SK-N-SH (cell line): ENCODE measurements at regions not wholly inside any gene's neighbourhood (a gene's known extent, or its start where the extent isn't known, plus 50 kb on each side); places are given as distances from the start of the nearest gene placed in this dataset.
A peak's percentile ranks its signal among the peaks of the same experiment; 100 is the strongest.
"Not testable (repeated sequence)": the region's sequence is repeated elsewhere in the genome, so short reads cannot be mapped to it uniquely, and the experiment has no call there.

ENCODE experiments used
- CTCF ChIA-PET: fragments of 300-600, 350-600 bp; formaldehyde crosslinking; extraction: SDS; loops from one replicate; lab custom pipeline; 2021; lab: Yijun Ruan, JAX
- POLR2A ChIA-PET: fragments of 350-600 bp; sonication (Branson Sonifier 250); formaldehyde crosslinking; extraction: SDS; loops from one replicate; lab custom pipeline; 2020; ENCODE audit warnings: antibody characterized with exemption, inconsistent platforms; lab: Yijun Ruan, JAX
- DNase-seq: peaks from one replicate; pipeline ENCODE4 v3.0.0; 2012
- H2AFZ ChIP-seq: fragments of 200-600 bp; sonication (generic); 2 replicates; pipeline ENCODE4 v1.8.1; 2016; ENCODE audit warnings: antibody characterized with exemption, mild to moderate bottlenecking, low read depth
- H3F3A ChIP-seq: fragments of 200-600 bp; sonication (generic); replicated peaks from 2 replicates; pipeline ENCODE3; 2016; ENCODE audit warnings: antibody characterized with exemption, mild to moderate bottlenecking; ENCODE audit not compliant: insufficient read depth
- H3K27ac ChIP-seq, 2 experiments: fragments of 200-500 bp in 1 of 2; fragments of 200-600 bp in 1 of 2; sonication (Bioruptor generic) in 1 of 2; sonication (generic), shearing (Covaris generic) in 1 of 2; 2 replicates each; pipeline versions ENCODE4 v1.5.1 to v1.6.1; 2014 to 2016; ENCODE audit warnings: low read depth in 2 of 2, inconsistent platforms in 1 of 2, low read length in 1 of 2, mild to moderate bottlenecking in 1 of 2, mixed read lengths in 1 of 2
- H3K27me3 ChIP-seq: fragments of 200-600 bp; sonication (generic), shearing (Covaris generic); 2 replicates; pipeline ENCODE4 v1.6.1; 2016; ENCODE audit warnings: mixed run types; ENCODE audit not compliant: insufficient read depth
- H3K36me3 ChIP-seq, 2 experiments: fragments of 200-500 bp in 1 of 2; fragments of 200-600 bp in 1 of 2; sonication (Bioruptor generic) in 1 of 2; sonication (generic) in 1 of 2; replicated peaks in 1 of 2; 2 replicates each; pipeline versions ENCODE3 to v1.5.1; 2014 to 2016; ENCODE audit warnings: low read length in 1 of 2, mild to moderate bottlenecking in 1 of 2; ENCODE audit not compliant: insufficient read depth in 2 of 2, control insufficient read depth in 1 of 2
- H3K4me1 ChIP-seq, 2 experiments: fragments of 200-500 bp in 1 of 2; fragments of 200-600 bp in 1 of 2; sonication (Bioruptor generic) in 1 of 2; sonication (generic), shearing (Covaris generic) in 1 of 2; 2 replicates each; pipeline versions ENCODE4 v1.5.1 to v1.6.1; 2014 to 2016; ENCODE audit warnings: low read depth in 1 of 2, low read length in 1 of 2, mixed run types in 1 of 2; ENCODE audit not compliant: insufficient read depth in 2 of 2, control insufficient read depth in 1 of 2
- H3K4me2 ChIP-seq: fragments of 200-600 bp; sonication (generic), shearing (Covaris generic); 2 replicates; pipeline ENCODE4 v1.6.1; 2017; ENCODE audit warnings: mixed run types
- H3K4me3 ChIP-seq, 2 experiments: fragments of 200-500 bp in 1 of 2; fragments of 200-600 bp in 1 of 2; sonication (Bioruptor generic) in 1 of 2; sonication (generic), shearing (Covaris generic) in 1 of 2; 2 replicates each; pipeline versions ENCODE4 v1.5.1 to v1.8.1; 2014 to 2016; ENCODE audit warnings: low read depth in 2 of 2, inconsistent platforms in 1 of 2, low read length in 1 of 2, mild to moderate bottlenecking in 1 of 2, mixed read lengths in 1 of 2, moderate library complexity in 1 of 2
- H3K79me2 ChIP-seq: fragments of 200-600 bp; sonication (generic); 2 replicates; pipeline ENCODE4 v1.8.1; 2017; ENCODE audit warnings: mild to moderate bottlenecking; ENCODE audit not compliant: insufficient read depth
- H3K9ac ChIP-seq: fragments of 200-600 bp; sonication (generic); 2 replicates; pipeline ENCODE4 v1.6.1; 2017; ENCODE audit warnings: mixed run types
- H3K9me2 ChIP-seq: fragments of 200-600 bp; sonication (generic); 2 replicates; pipeline ENCODE4 v1.6.1; 2017; ENCODE audit warnings: mixed run types
- H3K9me3 ChIP-seq: fragments of 200-600 bp; sonication (generic); 2 replicates; pipeline ENCODE4 v1.6.1; 2017; ENCODE audit warnings: mixed run types, mild to moderate bottlenecking, moderate library complexity
- H4K20me1 ChIP-seq: fragments of 200-600 bp; sonication (generic); 2 replicates; pipeline ENCODE4 v1.6.1; 2017; ENCODE audit warnings: mild to moderate bottlenecking, mixed run types; ENCODE audit not compliant: insufficient read depth
- CHD2 ChIP-seq: fragments of 150-350 bp; IDR thresholded peaks from 2 replicates; pipeline ENCODE4 v1.6.1; 2018; ENCODE audit warnings: low read length; ENCODE audit not compliant: partially characterized antibody
- FOXJ3 ChIP-seq: sonication (generic); formaldehyde crosslinking; IDR thresholded peaks from 2 replicates; pipeline ENCODE4 v1.5.1; 2020; ENCODE audit warnings: mild to moderate bottlenecking, missing genetic modification reagents
- GATA2 ChIP-seq: sonication (generic); formaldehyde crosslinking; IDR thresholded peaks from 2 replicates; pipeline ENCODE4 v1.5.0; 2020; ENCODE audit warnings: mild to moderate bottlenecking, missing genetic modification reagents
- MXI1 ChIP-seq: IDR thresholded peaks from 2 replicates; pipeline ENCODE4 v1.6.1; 2012; ENCODE audit warnings: mild to moderate bottlenecking, low read depth, low read length, improper control_type of control experiment
- NRF1 ChIP-seq: IDR thresholded peaks from 2 replicates; pipeline ENCODE4 v1.6.1; 2012; ENCODE audit warnings: low read depth, mild to moderate bottlenecking, low read length
- PBX3 ChIP-seq: IDR thresholded peaks from 2 replicates; pipeline ENCODE4; 2012
- POLR2AphosphoS5 ChIP-seq: IDR thresholded peaks from 2 replicates; pipeline ENCODE4 v1.6.1; 2012; ENCODE audit warnings: low read depth, low read length
- RAD21 ChIP-seq: IDR thresholded peaks from 2 replicates; pipeline ENCODE4 v1.6.1; 2012; ENCODE audit warnings: mild to moderate bottlenecking, low read length
- RCOR1 ChIP-seq: fragments of 150-350 bp; IDR thresholded peaks from 2 replicates; pipeline ENCODE4 v1.6.1; 2017; ENCODE audit warnings: antibody characterized with exemption, low read length
- REST ChIP-seq: IDR thresholded peaks from 2 replicates; pipeline ENCODE4 v1.6.1; 2012; ENCODE audit warnings: mild to moderate bottlenecking, low read depth, low read length, moderate library complexity
- SMC3 ChIP-seq: IDR thresholded peaks from 2 replicates; pipeline ENCODE4 v1.6.1; 2012; ENCODE audit warnings: low read depth, low read length, improper control_type of control experiment
- WGBS: methylation state at CpG from one replicate; pipeline ENCODE4 v1.1.6; 2017; ENCODE audit warnings: low lambda C conversion rate; 5-methylcytosine and 5-hydroxymethylcytosine counted together
- TF ChIP-seq, protein P1 (sequence below): IDR thresholded peaks from 2 replicates; pipeline ENCODE4 v1.4.0; 2012; ENCODE audit warnings: low read depth

DNA sequence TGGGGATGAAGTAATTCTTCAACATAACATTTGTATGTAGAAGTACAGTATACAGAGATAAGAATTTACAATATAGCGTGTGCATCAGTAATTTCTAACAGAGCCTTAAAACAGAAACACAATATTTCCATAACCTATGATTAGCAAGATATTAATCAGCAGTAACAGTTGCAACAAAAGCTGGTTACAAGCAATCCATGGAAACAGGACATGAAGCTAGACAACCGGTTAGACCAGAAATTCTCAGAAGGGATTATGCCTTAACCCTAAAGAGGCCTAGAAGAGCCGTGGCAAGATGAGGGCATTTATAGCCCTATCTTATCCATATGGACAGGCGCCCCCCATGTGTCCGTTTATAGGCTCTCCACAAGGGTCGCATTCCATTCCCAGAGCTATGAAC is 392.5 kb downstream of the PRELID2 start:
- H3F3A ChIP-seq, H3K9me3 ChIP-seq, H3K27me3 ChIP-seq, CTCF ChIA-PET, H3K4me2 ChIP-seq, H2AFZ ChIP-seq, H3K4me3 ChIP-seq, H3K9ac ChIP-seq, H3K27ac ChIP-seq, POLR2A ChIA-PET, H3K9me2 ChIP-seq, H4K20me1 ChIP-seq, H3K4me1 ChIP-seq, DNase-seq, H3K79me2 ChIP-seq, H3K36me3 ChIP-seq: not testable (repeated sequence)
- WGBS: 89% methylated on average over 6 of the region's 6 CpGs

- ChIA-PET POLR2A (no interaction called here), CTCF (no interaction called here)
- H3K9ac ChIP-seq: no peak overlapping the region
- no peak overlapping the region for H3K27ac ChIP-seq
- DNase-seq: no peak
- no peaks in the 10 kb centered on the region for H3K9me2 ChIP-seq
- H3K4me1 ChIP-seq: no peaks in the 10 kb centered on the region; a peak in 1 of 4 replicates
- H3K4me2 ChIP-seq: no peak overlapping the region
- no peaks in the 10 kb centered on the region for H4K20me1 ChIP-seq
- no peaks in the 10 kb centered on the region for H3F3A ChIP-seq
- no peak overlapping the region for H2AFZ ChIP-seq
- no peaks in the 10 kb centered on the region for H3K9me3 ChIP-seq
- H3K79me2 ChIP-seq: no peaks in the 10 kb centered on the region
- TF ChIP-seq, protein P1, sequence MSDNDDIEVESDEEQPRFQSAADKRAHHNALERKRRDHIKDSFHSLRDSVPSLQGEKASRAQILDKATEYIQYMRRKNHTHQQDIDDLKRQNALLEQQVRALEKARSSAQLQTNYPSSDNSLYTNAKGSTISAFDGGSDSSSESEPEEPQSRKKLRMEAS: no peak
- TF ChIP-seq GATA2: peak; percentile 49; the same call in 1 of the 2 replicates
- no peak for TF ChIP-seq SMC3
- no peak for TF ChIP-seq PBX3
- no peak overlapping the region for H3K4me3 ChIP-seq
- H3K36me3 ChIP-seq: no peaks in the 10 kb centered on the region
- H3K27me3 ChIP-seq: no peaks in the 10 kb centered on the region
Measured at GRCh38 chr5:145441228-145441627, 393.9 kb downstream of the PRELID2 start.

GRCh38 chr5:145437627-145438026 is 397.5 kb downstream of the PRELID2 start:
- H4K20me1 ChIP-seq: no peaks in the 10 kb centered on the region
- no peaks in the 10 kb centered on the region for H3K9me3 ChIP-seq
- H3K79me2 ChIP-seq: no peaks in the 10 kb centered on the region
- no peaks in the 10 kb centered on the region; a peak in 1 of 4 replicates for H3K4me1 ChIP-seq
- no peak overlapping the region for H2AFZ ChIP-seq
- H3K9ac ChIP-seq: no peak overlapping the region
- CTCF ChIA-PET: no interaction called here
- H3K27ac ChIP-seq: no peak overlapping the region
- H3K4me2 ChIP-seq: no peak overlapping the region
- POLR2A ChIA-PET: no interaction called here
- no peaks in the 10 kb centered on the region for H3K27me3 ChIP-seq
- H3K9me2 ChIP-seq: no peaks in the 10 kb centered on the region
- 27% methylated on average over 3 of the region's 3 CpGs for WGBS
- no peak for DNase-seq
- no peak overlapping the region for H3K4me3 ChIP-seq
- no peak for TF ChIP-seq RCOR1
- TF ChIP-seq GATA2: peak; percentile 73
- no peaks in the 10 kb centered on the region for H3F3A ChIP-seq
- H3K36me3 ChIP-seq: no peaks in the 10 kb centered on the region

DNA sequence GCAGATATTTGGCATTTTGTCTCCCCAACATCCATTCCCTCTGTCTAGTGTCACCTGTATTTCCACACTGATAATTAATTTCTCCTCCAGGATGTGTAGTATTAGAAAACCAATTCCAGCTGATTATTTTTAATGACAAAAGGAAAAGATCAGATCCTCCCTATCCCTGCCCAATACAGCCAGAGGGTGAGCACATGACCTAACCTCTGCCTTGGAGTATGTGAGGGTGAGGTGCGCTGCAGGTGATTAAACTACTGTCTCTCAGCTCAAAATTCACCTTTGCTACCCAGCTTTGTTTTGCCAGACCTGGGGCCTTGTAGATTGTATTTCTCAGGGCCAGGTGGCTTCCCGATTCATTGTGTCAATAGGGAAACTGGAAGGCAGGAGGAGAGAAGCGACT is 402.1 kb downstream of the PRELID2 start:
- Histone ChIP-seq H3K36me3 (no peaks in the 10 kb centered on the region), H3K27me3 (no peaks in the 10 kb centered on the region), H3K9me2 (no peaks in the 10 kb centered on the region), H3K4me1 (no peaks in the 10 kb centered on the region; a peak in 1 of 4 replicates), H3K27ac (no peak overlapping the region), H3K9ac (no peak overlapping the region), H2AFZ (no peak overlapping the region), H3K79me2 (no peaks in the 10 kb centered on the region), H3K4me3 (no peak overlapping the region), H3K4me2 (no peak overlapping the region), H3F3A (no peaks in the 10 kb centered on the region), H3K9me3 (no peaks in the 10 kb centered on the region), H4K20me1 (no peaks in the 10 kb centered on the region)
- POLR2A ChIA-PET: no interaction called here
- DNase-seq: no peak
- 80% methylated on average over 3 of the region's 3 CpGs for WGBS
- CTCF ChIA-PET: no interaction called here
- TF ChIP-seq RAD21 (no peak), REST (no peak), NRF1 (no peak), FOXJ3 (no peak), GATA2 (no peak), CHD2 (no peak), POLR2AphosphoS5 (no peak), MXI1 (no peak)
